GM19240 (cell line): ENCODE measurements at regions not wholly inside any gene's neighbourhood (a gene's known extent, or its start where the extent isn't known, plus 50 kb on each side); places are given as distances from the start of the nearest gene placed in this dataset.
"Not testable (repeated sequence)": the region's sequence is repeated elsewhere in the genome, so short reads cannot be mapped to it uniquely, and the experiment has no call there.

Experiments used
- DNase-seq: peaks from one replicate; pipeline ENCODE4 v3.0.0; 2011; ENCODE audit warnings: low spot score; ENCODE audit not compliant: insufficient read length

DNA sequence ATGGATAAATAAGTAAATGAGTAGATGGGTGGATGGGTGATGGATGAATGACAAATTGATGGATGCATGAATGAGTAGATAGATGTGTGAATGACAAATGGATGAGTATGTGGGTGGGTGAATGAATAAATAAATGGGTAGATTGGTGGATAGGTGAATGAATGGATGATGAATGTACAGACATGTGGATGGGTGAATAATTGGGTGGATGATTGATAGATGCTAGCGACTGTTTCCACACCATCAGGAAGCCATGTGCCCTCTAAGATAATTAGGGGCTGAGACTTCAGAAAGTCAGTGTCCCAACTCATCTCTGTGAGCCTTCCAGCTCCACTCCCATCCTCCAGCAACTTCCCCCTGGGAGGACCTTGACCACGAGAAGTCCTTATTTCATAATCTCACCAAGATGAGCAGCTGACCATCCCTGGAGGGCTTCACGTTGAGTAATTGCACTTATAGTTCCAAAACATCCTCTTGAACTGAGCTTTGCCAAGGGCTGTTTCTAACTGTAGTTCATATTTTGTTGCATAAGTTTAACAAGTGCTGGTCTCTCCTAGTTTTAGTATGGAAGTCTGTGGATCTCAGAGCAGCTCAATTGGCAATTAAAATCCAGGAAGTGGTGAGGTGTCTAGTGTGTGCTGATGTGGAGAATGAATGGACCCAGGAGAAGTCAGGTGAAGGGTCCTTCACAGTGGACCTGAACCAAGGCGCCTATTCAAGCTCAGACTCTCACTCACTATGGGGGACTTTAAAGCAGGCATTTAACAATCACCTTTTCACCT, 295.7 kb downstream of the ADGRD1 start:
- no peak for DNase-seq

DNA sequence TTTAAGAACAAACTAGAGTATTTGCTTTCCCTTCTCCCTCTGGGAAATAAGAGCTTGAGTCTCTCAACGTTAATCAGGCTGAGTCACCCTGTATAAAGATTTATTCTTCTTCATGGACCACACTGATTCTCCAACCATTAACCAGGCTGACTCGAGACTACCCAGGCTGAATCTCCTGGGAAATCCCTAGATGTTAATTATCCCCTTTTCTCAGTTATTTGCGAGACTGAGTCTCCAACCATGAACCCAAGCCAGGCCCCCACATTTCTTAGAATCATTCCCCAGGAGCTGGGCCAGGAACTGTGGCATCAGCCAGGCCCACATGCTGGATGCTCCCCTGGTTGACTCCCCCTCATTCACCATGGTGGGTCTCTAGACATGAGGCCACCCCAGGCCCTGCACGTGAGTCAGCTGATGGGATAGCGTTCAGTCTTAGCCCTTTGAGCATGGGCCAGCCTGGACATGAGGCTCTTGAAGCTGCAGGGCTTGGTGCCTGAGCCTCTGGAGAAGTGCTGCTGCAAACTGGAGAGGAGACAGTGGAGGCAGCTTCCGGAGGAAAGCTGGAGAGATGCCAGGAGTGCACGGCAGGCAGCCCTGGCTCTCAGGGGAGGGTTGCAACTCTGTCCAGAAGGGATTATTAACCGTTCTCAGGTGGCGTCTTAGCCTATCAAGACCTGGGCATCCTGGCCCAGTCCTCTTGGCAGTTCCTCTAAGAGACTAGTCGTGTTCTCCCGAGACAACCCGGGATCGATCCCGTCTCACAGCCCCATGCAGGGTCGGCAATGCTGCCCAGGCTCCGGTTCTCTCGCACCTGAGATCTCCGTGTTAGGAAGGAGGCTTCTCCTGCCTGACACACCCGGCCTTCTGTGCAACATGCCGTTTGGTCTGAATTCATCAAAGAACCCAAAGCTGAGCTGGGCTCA, 296.6 kb downstream of the ADGRD1 start:
- no peak for DNase-seq

DNA sequence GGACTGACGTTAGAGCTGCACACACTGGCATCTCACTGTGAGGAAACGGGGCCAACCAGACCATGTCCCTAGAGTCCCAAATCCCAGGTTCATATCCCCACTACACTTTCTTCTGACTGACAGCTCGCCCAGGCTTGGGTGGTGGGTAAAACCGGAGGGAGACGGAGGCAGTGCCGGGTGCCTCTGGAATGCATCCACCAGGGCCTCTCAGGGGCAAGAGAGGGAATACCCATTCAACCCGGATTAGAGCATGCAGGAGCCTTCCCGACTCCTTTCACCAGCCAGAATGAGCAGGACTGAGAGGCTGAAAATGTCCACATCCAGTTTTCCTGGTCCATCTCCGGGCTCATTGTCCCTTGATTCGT, 297.2 kb downstream of the ADGRD1 start:
- DNase-seq = no peak

DNA sequence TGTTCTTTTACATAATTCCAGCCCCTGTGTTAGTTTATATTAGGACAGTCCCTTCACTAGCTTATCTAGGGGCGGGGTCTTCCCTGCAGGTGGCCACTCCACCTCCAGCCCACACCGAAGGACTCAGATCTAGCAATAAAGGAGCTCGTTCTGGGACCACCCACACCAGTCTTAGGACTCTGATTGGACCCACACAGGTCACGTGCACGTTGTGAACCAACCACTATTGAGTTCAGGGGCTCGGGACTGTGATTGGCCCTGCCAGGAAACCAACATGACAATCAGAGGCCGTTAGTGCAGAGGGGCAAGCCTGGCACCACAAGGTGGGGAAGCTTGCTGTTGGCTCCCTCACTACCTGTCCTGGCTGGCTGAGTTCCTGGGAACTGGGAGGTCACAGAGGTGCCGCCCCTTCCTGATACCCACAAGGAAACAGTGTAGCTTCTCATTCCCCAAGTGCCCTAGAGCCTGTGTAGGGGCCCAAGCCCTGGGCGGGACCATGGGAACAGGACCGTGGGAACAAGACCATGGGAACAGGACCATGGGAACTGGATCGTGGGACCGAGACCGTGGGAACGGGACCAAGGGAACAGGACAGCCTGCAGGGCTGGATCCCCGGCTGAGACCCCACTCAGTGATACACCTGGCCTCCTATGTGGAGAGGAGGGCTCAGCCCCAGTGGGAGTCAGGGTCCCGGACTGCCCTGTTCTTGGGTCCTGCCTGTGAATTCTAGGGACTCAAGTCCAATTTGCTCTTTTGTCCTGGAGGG, 297.8 kb downstream of the ADGRD1 start:
- DNase-seq = no peak

DNA sequence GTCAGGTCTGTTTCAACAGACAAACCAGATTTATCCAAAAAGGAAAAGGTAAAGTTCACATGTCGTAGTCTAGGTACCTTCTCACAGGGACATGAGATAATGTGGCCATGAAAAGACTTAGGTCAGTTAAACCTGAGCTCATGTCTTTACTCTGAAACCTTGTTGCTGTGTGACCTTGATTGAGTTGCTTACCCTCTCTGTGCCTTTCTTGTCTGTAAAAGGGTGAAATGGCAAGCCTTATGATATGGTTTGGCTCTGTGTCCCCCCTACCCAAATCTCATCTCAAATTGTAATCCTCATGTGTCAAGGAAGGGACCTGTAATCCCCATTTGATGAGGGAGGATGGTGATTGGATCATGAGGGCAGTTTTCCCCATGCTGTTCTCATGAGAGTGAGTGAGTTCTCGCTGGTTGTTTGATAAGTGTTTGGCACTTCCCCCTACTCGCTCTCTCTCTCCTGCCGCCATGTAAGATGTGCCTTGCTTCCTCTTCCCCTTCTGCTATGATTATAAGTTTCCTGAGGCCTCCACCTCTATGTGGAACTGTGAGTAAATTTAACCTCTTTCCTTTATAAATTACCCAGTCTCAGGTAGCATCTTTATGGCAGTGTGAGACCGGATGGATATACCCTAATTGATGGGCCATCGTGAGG, 299.8 kb downstream of the ADGRD1 start:
- DNase-seq = no peak

DNA sequence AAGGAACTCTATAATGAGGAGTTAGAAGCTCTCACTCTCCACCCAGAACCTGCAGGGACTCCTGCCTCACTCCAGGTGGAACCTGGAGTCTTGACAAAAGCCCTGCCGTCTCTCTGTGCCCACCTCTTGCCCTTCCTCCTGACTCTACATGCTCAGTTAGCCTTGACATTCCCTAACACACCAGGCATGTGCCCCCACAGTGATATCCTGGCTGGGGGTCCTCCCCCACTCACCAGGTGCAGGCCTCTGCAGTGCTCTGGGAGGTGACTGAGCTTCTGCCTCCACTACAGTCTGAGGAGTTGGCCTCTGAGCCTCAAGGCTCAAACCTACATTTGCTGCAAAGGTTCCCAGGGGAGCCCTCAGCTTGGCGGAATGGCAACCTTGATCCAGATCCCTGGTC, 300.7 kb downstream of the ADGRD1 start:
- no peak for DNase-seq

DNA sequence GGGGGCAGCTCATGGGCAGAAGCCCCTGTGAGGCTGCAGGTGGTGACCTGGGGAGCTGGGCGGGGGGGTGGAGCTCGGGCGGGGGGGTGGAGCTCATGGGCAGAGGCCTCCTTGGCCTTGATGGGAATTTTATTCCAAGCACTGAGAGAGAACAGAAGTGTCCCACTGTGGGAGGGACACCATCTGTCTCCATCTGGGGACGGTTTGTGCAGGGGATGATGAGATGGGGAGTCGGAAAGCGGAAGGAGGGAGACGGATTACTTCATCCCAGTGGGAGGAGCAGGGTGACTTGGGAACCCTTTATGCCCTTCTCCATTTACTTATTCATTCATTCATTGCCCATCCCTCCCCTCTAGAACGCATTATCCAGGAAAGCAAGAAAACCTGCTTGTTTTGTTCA, 304.7 kb downstream of the ADGRD1 start:
- DNase-seq = no peak

DNA sequence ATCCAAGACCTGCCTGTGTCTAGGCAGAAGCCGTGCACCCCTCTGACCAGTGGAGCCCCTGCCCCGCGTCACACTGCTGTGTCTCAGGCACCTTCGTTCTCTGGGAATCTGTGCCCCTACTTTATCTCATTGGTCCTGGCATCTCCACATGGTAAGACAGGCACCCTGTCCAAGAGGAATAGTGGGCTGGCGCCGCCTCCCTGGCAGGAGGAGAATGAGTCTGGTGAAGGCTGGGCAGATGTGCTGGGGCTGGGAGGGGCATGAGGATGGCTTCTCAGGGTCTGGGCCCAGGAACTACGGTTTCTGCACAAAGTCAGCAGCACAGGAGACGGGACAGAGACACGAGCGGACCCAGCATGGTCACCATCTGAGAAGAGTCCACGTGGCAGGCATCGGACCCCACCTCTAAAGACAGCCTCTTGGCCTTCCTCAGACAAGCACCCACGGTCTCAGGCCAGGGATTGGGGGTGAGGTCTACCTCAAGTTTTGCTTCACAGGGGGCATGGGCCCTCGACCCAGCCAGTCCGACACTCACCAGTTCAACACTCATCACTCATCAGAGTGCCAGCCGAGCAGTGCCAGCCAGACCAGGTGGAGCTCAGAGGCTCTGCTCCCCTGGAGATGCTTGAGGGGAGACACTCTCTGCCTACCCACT, 306.7 kb downstream of the ADGRD1 start:
- DNase-seq = no peak

DNA sequence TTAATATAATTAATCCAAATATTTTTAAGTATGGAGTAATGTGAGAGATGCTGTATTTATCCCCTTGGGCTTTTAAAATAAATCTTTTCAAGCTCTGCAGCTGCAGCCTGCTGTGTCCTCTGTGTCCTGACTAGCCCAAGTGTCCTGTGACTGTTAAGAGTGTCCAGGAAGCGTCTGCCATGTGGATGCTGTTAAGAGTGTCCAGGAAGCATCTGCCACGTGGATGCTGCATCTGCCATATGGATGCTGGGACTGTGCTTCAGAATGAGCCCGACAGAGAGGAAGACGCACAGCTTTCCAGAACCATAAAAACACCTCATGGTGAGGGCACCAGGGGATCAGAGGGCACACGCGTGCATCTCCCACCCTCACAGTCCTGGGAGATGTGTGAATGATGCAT, 307.2 kb downstream of the ADGRD1 start:
- DNase-seq = no peak

DNA sequence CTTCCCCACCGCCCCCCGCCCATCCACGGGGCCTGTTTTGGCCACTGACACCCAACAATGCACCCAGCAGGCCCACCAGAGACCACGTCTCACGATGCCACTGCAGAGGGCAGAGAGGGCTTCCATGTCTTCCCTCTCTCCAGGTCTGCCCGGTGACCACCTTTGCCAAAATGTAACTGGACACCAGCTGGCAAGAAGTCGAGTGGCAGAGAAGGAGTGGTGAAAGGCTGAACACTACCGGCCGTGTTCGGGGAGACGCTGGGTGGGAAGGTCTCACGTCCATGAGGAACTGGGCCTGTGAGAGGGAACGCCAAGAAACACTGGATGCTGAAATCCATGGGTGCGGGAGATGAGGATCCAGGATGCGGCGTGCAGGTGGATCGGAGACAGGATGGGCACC, 308.2 kb downstream of the ADGRD1 start:
- no peak for DNase-seq

DNA sequence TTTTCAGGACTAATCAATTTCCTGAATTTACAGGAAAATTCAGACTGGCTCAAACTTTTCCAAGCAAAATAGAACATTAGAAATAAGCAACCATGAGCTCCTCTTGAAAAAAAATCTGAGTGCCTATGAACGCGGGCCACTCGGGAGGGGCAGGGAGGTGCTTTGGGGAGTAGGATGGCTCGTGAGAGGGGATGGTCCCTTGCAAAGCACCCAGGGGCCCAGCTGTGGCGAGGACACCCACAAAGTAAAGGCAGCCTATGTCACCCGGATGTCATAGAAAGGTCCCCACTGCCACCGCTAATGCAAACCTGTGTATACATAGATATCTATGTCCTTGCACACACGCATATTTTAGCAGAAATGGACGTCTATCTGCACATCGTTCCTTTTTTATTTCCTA, 309.9 kb downstream of the ADGRD1 start:
- DNase-seq = no peak

DNA sequence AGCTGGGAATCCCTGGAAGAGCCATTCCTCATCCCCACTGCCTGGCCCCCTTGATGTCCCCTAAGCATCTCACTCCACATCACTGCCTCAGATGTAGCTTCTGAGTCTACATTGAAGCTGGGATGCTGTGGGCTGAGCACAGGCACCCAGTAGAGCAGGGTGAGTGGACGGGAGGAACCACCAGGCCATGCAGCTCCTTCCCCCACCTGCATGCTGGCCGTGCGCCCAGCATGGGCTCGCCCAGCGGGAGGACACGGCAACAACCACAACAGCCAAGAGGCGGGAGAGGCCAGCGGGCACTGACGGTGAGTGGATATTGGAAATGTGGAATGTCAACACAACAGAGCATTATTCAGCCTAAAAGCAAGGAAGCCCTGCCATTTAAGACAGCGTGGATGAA, 310.9 kb downstream of the ADGRD1 start:
- DNase-seq = no peak

DNA sequence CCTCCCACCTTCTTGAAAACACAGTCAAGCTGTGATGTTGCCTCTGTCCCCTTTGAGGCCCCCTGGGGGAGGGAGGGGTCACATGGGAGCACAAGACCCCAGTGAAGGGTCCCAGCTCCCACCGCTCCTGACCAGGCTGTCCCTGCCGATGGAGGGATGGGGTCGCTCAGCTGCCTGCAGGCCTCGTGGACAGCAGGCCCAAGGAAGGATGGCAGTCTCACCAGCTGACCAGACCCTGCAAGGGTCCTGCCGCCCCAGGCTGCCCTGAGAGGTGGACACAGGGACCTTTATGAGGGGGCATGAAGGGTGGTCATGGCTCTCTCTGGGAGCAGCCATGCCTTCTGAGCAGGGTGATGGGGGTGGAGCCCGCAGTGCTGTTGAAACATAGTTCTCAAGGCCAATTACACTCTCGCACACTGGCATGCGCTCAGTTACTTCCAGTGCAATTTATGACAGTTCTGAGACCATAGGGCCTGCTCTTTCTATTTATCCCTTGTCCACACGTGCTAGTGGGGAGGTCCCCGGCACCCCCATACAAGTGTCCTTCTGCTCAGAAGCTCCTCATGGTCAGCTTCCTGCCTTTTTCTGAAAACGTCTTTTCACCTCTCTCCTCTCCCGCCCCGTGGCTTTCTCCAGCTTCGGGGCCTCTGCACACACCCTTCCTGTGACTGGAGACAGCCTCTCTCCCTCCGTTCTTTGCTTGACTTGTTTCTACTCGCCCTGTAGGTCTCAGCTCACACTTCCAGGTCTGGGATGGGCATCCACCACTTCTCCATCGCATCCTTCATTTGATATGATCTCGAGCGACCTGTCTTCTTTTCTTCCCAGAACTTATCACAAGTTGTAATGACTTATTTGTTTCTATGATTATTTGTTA, 313.1 kb downstream of the ADGRD1 start:
- DNase-seq = no peak

DNA sequence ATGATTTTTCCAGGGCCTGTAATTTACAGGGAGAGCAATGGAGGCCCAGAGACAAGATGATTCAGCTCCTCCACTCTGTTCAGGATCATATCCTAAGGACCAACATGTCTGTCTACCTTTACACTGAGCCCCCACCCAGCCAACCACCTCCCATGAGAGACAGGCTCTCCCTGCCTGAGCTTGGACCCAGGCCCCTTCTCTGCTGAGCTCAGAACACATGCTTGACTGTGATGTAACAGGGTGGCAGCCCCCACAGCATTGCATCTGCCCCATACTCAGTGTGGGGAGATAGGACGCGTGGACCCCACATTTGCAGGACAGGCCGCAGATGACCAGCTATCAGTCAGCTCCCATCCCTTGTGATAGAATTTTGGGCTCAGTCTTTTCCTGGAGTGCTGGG, 313.9 kb downstream of the ADGRD1 start:
- DNase-seq = no peak

DNA sequence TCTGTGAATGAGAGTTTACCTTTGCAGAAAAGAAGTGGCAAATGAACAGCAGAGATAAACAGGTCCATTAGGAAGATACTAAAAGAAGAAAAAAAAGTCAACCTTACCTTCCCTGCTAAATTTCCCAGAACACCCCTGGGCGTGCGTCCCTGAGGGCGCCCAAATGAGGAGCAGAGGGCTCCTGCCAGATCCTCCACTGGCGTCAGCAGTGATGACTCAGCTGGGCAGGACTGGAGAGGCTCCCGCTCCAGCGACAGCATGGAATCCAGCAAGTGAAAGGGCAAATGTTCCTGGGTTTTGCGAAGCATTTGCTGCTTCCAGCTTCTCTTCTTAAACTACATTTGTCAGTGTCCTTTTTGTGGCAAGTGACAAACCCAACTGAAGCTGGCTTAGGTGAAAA, 314.4 kb downstream of the ADGRD1 start:
- DNase-seq = not testable (repeated sequence)

DNA sequence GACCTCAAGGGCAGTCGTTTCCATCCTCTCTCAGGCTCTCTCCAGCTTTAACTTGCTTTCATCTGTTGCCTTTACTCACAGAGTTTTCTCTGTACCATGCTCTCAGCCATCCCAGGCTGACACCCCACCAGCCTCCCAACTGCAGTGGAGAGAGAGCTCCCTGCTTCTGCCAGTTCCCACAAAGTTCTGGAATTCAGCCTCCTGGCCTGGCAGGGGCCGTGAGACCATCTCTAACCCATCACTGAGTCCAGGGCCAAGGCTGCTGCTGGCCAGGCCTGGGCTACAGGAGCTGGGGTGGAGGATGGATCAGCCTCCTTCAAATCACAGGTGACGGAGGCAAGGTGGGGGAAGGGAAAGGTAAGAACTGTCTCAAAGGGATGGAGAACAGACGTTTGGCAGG, 314.9 kb downstream of the ADGRD1 start:
- DNase-seq = not testable (repeated sequence)

DNA sequence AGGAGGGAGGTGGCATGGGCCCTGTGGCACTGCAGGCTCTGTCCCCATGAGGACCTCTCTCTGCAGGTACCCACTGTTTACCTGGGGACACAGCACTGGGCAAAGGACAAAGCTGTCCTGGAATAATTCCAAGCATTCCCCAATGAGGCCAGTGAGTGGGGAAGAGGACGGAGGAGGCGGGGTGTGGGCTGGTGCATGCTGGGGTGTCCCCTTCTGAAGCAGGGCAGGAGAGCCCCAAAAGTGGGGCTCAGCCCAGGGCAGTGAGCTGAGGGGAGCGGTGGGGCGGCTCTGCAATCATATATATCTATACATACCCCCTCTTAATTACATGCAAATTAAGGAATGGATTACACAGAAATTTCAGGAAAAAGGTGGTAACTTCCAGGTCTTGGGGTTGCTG, 315.8 kb downstream of the ADGRD1 start:
- DNase-seq = no peak

DNA sequence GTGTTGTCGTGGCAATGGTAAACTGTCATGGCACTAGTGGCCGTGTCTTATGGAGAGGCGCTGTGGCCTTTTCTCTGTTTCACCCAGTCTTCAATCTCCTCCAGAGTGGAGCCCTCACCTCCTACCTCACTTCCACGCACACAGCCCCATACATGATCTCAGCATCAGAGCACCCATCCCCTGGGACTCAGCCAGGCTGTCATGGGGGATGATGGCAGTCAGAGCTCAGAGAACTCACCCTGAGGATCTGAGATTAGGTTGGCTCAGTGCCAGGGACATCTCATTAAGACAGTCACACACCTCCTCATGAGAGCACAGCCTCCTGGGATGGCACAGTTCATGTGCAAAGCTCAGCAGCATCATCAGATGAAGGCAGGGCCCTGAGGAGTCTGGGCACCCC, 316.3 kb downstream of the ADGRD1 start:
- DNase-seq = not testable (repeated sequence)

DNA sequence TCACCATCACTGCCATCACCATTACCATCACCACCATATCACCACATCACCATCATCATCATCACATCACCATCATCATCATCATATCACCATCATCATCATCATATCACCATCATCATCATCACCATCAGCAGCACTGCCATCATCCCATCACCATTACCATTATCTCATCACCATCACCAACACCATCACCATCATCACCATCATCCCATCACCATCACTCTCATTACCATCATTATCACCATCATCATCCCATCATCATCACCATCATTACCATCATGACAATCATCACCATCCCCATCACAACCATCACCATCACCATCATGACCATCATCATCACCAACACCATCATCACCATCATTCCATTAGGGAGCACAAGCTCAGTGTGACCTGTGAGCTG, 318.0 kb downstream of the ADGRD1 start:
- DNase-seq = no peak

DNA sequence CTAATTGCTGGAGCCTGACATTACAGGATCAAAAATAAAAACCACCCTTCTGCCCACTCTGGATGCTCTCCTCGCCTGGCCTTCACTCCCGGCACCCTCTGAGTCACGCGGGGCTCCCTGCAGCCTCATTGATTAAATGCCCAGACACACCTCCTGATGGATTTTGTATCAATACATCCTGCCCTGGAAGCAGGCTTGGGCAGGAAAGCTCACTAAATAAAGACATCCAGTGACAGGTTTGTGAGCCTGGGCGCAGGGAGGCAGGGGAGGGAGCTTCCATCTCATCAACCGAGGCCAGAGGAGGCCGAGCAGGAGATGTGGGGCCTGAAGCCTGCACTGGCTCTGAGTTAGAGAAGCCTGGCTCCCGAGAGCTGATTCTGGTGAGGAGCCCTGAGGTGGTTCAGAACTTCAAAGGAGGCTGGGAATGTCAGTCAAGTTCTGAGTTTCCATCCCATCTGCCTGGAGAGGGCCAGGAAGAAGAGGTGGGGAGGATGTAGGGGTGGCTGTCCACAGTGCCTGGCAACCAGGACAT, 318.6 kb downstream of the ADGRD1 start:
- DNase-seq = not testable (repeated sequence)
